ENCODE measurements at regions not wholly inside any gene's neighbourhood (a gene's known extent, or its start where the extent isn't known, plus 50 kb on each side); places are given as distances from the start of the nearest gene placed in this dataset.
"Not testable (repeated sequence)": the region's sequence is repeated elsewhere in the genome, so short reads cannot be mapped to it uniquely, and the experiment has no call there.

- TF ChIP-seq CTCF (IDR thresholded peaks at IDR 0.05; ENCODE audit: unreplicated experiment): no peak
- no peak overlapping the region for H3K27ac Mint-ChIP-seq
- H3K9me3 Mint-ChIP-seq: peaks cover 34% of the 10 kb centered on the region
- no peak for DNase-seq (ENCODE audit: low spot score in 2 of 2, unreplicated experiment in 2 of 2)
- H3K36me3 Mint-ChIP-seq: no peaks in the 10 kb centered on the region
- H3K4me1 Mint-ChIP-seq: no peaks in the 10 kb centered on the region
- H3K27me3 Mint-ChIP-seq (ENCODE audit: low read depth): no peaks in the 10 kb centered on the region
- no peak overlapping the region for H3K4me3 Mint-ChIP-seq
Measured at GRCh38 chr3:98681486-98681885, 81.7 kb upstream of the ST3GAL6 start.

- H3K9me3 Mint-ChIP-seq: peaks cover 43% of the 10 kb centered on the region
- not testable (repeated sequence) for H3K27ac Mint-ChIP-seq; H3K4me1 Mint-ChIP-seq; H3K36me3 Mint-ChIP-seq; DNase-seq (ENCODE audit: low spot score in 2 of 2, unreplicated experiment in 2 of 2); H3K4me3 Mint-ChIP-seq; H3K27me3 Mint-ChIP-seq (ENCODE audit: low read depth)
Measured at GRCh38 chr3:98682391-98682790, 80.7 kb upstream of the ST3GAL6 start.

DNA sequence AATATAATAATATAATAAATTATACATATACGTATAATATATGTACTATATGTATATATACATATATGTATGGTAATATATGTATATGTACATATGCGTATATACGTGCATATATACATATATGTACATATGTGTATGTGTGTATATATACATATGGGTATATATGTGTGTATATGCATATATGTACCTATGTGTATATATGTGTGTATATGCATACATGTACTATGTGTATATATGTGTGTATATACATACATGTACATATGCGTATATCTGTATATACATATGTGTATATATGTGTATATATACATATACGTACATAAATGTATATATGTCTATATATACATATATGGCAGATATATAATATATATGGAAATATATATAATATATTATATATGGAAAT lies 74.8 kb upstream of the ST3GAL6 start:
- DNase-seq (ENCODE audit: low spot score in 2 of 2, unreplicated experiment in 2 of 2): no peak
- Mint-ChIP-seq H3K27ac (no peak overlapping the region), H3K4me3 (no peak overlapping the region), H3K27me3 (ENCODE audit: low read depth) (no peaks in the 10 kb centered on the region), H3K9me3 (peaks cover 34% of the 10 kb centered on the region), H3K36me3 (no peaks in the 10 kb centered on the region), H3K4me1 (no peaks in the 10 kb centered on the region)
- no peak for TF ChIP-seq CTCF (IDR thresholded peaks at IDR 0.05; ENCODE audit: unreplicated experiment)

- Mint-ChIP-seq H3K27me3 (ENCODE audit: low read depth) (no peaks in the 10 kb centered on the region), H3K27ac (no peak overlapping the region), H3K4me1 (no peaks in the 10 kb centered on the region), H3K4me3 (no peak overlapping the region), H3K36me3 (no peaks in the 10 kb centered on the region), H3K9me3 (peaks cover 19% of the 10 kb centered on the region)
- no peak for DNase-seq (ENCODE audit: low spot score in 2 of 2, unreplicated experiment in 2 of 2)
- no peak for TF ChIP-seq CTCF (IDR thresholded peaks at IDR 0.05; ENCODE audit: unreplicated experiment)
Measured at GRCh38 chr3:98690876-98691275, 72.3 kb upstream of the ST3GAL6 start.

DNA sequence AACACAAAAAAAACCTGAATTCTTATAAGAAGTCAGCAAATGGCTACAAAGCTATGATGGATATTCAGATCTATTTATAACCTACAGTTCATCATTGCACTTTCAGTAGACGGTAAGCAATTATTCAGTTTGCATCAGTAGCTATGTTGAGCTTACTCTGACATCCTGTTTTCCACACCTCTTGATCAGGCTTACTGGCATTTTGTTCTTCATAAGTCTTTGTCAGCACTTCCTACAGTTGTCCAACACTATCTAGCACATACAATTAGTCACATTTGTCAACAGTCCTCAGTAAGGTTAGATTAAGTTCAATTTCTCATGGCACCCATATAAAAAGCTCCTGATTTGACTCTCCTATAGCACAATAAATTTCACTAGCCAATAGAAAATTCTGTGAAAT lies 71.2 kb upstream of the ST3GAL6 start:
- H3K4me3 Mint-ChIP-seq: no peak overlapping the region
- no peak for TF ChIP-seq CTCF (IDR thresholded peaks at IDR 0.05; ENCODE audit: unreplicated experiment)

GRCh38 chr3:98692787-98693473 lies 70.2 kb upstream of the ST3GAL6 start:
- H3K27ac Mint-ChIP-seq: no peak overlapping the region
- peaks cover 3% of the 10 kb centered on the region for H3K9me3 Mint-ChIP-seq
- H3K4me3 Mint-ChIP-seq: no peak overlapping the region
- no peak for DNase-seq (ENCODE audit: low spot score in 2 of 2, unreplicated experiment in 2 of 2)
- no peaks in the 10 kb centered on the region for H3K36me3 Mint-ChIP-seq
- no peaks in the 10 kb centered on the region for H3K4me1 Mint-ChIP-seq
- no peak for TF ChIP-seq CTCF (IDR thresholded peaks at IDR 0.05; ENCODE audit: unreplicated experiment)
- H3K27me3 Mint-ChIP-seq (ENCODE audit: low read depth): no peaks in the 10 kb centered on the region

More for the DNA sequence above, 71.2 kb upstream of the ST3GAL6 start:
- DNase-seq (ENCODE audit: low spot score in 2 of 2, unreplicated experiment in 2 of 2): no peak
- Mint-ChIP-seq H3K9me3 (peaks cover 11% of the 10 kb centered on the region), H3K27ac (no peak overlapping the region), H3K36me3 (no peaks in the 10 kb centered on the region), H3K27me3 (ENCODE audit: low read depth) (no peaks in the 10 kb centered on the region), H3K4me1 (no peaks in the 10 kb centered on the region)

Data from mesothelial cell of epicardium (in vitro differentiated cells).